Urinary bladder (tissue), 3 donors: ENCODE measurements at regions not wholly inside any gene's neighbourhood (a gene's known extent, or its start where the extent isn't known, plus 50 kb on each side); places are given as distances from the start of the nearest gene placed in this dataset.

Experiments used
- DNase-seq: peaks from one replicate; pipeline ENCODE4 v3.0.0-alpha.2; 2015; ENCODE audit errors: extremely low spot score
- H3K27ac ChIP-seq: one replicate; pipeline ENCODE4 v1.5.1; 2013; ENCODE audit warnings: low read depth, mild to moderate bottlenecking, moderate library complexity
- H3K36me3 ChIP-seq: one replicate; pipeline ENCODE4 v1.6.1; 2013; ENCODE audit warnings: mild to moderate bottlenecking, moderate library complexity; ENCODE audit not compliant: insufficient read depth
- H3K4me1 ChIP-seq: one replicate; pipeline ENCODE4 v1.6.1; 2013; ENCODE audit warnings: mild to moderate bottlenecking, moderate library complexity; ENCODE audit not compliant: insufficient read depth
- H3K4me3 ChIP-seq: one replicate; pipeline ENCODE4 v1.5.1; 2013; ENCODE audit warnings: low read depth, low read length
- WGBS: extraction: QIAGEN DNeasy Blood & Tissue Kit; methylation state at CpG from one replicate; pipeline ENCODE4 v1.1.7; 2013; 5-methylcytosine and 5-hydroxymethylcytosine counted together
- donor health status: healthy with polysubstance abuse.
- donor health status: healthy.

DNA sequence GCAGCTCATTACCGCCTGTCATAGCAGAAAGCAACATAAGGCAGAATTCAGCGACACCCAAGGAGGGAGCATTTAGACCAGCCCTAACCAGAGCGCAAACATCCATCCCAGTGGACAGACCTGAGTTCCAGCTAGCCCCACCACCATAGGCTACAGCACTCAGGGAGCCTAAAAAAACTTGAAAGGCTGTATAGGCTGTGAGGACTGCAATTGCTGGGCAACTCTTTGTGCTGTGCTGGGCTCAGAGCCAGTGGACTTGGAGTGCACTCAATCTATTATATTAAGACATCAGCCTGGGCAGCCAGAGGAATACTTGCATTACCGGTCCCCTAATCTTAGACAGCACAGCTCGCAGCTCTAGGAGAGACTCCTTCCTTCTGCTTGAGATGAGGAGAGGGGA, 207.3 kb downstream of the KIF2B start:
- Histone ChIP-seq H3K4me3 (no peak overlapping the region), H3K4me1 (no peaks in the 10 kb centered on the region), H3K36me3 (no peaks in the 10 kb centered on the region), H3K27ac (no peak overlapping the region)
- no peak for DNase-seq
- WGBS, result 86% methylated on average over 5 of the region's 5 CpGs

DNA sequence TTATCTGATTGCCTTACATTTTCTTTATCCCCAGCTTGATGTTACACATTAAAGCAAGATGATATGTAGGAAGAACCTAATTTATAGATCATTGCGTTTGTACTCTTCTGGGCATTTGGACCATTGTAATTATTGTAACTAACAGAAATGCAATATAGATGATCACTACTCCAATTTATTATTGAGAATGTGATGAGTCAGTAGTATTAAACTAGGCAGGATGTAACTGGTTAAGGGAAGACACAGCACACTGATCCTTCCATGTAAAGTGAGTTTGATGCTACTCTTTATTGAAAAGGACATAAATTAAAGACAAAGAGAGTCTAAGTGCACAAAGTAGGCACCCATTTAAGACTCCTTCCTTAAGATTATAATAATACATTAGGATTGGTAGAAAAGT, 223.8 kb downstream of the KIF2B start:
- Histone ChIP-seq H3K4me3 (no peak overlapping the region), H3K4me1 (no peaks in the 10 kb centered on the region), H3K36me3 (no peaks in the 10 kb centered on the region), H3K27ac (no peak overlapping the region)
- WGBS, result 96% methylated on average over 1 of the region's 1 CpG
- DNase-seq, result no peak

DNA sequence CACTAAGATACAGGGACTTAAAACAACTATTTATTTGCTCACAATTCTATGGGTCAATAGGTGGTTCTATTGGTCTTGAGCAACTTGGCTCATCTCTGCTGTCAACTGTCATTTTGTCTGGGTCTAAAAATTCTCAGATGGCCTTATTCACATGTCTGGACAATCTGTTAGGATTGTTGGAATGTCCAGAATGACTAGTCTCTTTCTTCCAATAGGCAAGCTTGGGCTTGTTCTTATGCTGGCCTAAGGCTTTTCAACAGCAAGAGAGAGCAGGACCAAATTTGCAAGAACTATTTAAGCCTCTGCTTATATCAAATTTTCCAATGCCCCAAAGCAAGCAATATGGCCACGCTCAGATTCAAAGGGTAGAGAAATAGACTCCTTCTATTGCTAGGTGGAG, 240.9 kb downstream of the KIF2B start:
- no peak for DNase-seq
- Histone ChIP-seq H3K27ac (no peak overlapping the region), H3K36me3 (no peaks in the 10 kb centered on the region), H3K4me3 (no peak overlapping the region), H3K4me1 (no peaks in the 10 kb centered on the region)
- 90% methylated on average over 1 of the region's 1 CpG for WGBS

DNA sequence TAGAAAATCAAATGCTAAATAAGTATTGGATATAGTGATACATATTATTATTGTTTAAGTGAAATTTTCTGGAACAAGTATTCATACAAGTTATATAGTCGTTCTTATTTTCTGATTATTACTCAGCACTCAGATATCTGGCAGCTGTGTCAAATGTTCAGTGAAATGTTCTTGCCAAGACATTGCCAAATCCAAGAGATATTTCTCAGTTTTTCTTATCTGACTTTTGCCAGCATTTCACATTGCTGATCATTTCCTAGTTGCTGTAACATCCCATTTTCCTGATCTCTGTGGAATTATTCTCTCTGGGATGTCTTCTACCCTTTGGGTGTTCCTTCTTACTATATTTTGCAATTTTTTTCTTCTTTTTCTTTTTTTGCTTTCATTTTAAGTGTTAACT, 262.3 kb downstream of the KIF2B start:
- Histone ChIP-seq H3K4me1 (no peaks in the 10 kb centered on the region), H3K36me3 (no peaks in the 10 kb centered on the region), H3K27ac (no peak overlapping the region), H3K4me3 (no peak overlapping the region)
- 35% methylated on average over 1 of the region's 1 CpG for WGBS
- DNase-seq, result no peak

DNA sequence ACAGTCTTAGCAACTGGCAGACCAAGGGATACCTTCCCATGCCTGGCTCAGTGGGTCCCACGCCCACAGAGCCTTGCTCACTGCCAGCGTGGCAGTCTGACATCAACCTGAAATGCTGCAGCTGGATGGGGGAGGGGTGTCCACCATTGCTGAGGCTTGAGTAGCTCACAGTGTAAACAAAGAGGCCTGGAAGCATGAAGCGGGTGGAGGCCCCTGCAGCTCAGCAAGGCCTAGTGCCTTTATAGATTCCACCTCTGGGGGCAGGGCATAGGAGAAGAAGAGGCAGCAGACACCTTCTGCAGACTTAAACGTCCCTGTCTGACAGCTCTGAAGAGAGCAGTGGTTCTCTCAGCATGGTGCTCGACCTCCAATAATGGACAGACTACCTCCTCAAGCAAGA, 263.2 kb downstream of the KIF2B start:
- Histone ChIP-seq H3K4me1 (no peaks in the 10 kb centered on the region), H3K27ac (no peak overlapping the region), H3K36me3 (no peaks in the 10 kb centered on the region), H3K4me3 (no peak overlapping the region)
- WGBS, result 39% methylated on average over 5 of the region's 5 CpGs
- no peak for DNase-seq

DNA sequence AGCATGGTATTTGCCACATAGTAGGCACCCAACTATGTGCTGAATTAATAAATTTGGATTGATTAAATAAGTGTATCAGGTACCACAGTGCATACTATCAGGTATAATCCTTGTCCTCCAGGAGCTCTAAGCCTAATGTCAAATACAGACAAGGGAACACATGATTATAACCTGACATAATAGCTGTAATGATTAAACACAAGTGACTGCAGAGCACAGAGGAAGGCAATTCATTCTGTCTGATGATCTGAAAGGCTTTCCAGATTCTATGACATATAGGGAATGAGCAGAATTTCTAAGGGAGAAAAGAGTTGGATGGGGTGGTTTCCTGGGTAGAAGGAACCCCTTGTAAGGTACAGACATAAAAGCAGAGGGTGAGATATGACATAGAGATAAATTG, 273.5 kb downstream of the KIF2B start:
- H3K4me3 ChIP-seq, result no peak overlapping the region
- no peaks in the 10 kb centered on the region for H3K36me3 ChIP-seq
- no peak for DNase-seq
- no peaks in the 10 kb centered on the region for H3K4me1 ChIP-seq
- no peak overlapping the region for H3K27ac ChIP-seq

DNA sequence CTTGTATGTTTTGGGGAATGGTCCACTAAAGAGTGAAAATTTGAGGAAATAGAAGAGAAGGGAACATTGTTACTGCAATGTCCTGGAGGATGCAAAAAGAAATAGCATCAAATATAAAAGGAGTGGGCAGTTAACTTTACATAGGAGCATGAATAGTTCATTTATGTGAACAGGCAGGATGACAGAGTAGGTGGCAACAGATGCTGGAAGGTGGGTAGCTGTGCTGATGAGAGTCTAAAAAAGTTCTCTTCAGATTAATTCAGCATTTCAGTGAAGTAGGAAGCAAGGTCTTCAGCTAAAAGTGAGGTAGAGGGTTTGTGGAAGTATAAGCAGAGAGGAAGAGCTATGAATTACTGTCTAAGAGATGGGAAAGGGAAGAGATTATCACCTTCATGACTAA, 276.5 kb downstream of the KIF2B start:
- no peak for DNase-seq
- Histone ChIP-seq H3K27ac (no peak overlapping the region), H3K4me3 (no peak overlapping the region), H3K4me1 (no peaks in the 10 kb centered on the region), H3K36me3 (no peaks in the 10 kb centered on the region)

DNA sequence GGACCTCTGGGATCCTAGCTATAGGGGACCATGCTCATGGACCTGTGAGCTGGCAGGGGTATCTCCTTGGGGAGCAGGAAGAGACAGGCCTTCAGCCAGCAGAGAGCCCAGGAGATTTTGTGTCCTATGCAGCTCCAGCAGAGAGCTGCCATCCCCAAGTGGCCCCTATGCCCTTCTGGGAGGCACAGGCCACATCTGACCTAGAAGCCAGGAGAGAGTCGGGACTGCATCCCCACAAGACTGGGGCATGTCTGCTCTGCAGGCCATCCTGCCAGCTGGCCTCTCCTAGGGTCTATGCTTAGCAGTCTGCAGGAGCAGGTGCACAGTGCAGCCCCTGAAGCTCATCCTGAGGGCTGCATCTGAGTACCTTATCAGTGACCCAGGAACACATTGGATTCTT, 279.5 kb downstream of the KIF2B start:
- Histone ChIP-seq H3K4me1 (no peaks in the 10 kb centered on the region), H3K36me3 (no peaks in the 10 kb centered on the region), H3K27ac (no peak overlapping the region), H3K4me3 (no peak overlapping the region)
- WGBS, result 100% methylated on average over 1 of the region's 1 CpG
- no peak for DNase-seq

DNA sequence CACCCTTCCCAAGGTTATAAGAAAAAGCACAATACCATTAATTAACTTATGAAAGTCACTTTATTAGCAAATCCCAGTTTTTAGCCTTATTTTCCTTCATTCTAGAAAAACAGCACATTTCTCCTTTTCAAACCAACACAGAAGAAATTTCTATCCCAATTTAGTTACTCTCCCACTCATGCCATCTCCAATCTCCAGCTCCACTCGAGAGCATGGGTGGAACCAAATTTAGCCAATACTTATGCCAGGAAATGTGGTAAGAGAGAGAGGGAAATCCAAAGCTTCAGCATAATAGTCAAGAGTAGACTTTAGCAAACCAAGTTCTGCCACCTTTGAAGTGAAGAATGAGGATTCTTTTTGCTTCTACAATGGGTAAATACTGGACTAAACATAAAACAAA, 288.8 kb downstream of the KIF2B start:
- no peaks in the 10 kb centered on the region for H3K4me1 ChIP-seq
- no peaks in the 10 kb centered on the region for H3K36me3 ChIP-seq
- WGBS, result 63% methylated on average over 1 of the region's 1 CpG
- no peak overlapping the region for H3K4me3 ChIP-seq
- no peak for DNase-seq
- H3K27ac ChIP-seq, result no peak overlapping the region

DNA sequence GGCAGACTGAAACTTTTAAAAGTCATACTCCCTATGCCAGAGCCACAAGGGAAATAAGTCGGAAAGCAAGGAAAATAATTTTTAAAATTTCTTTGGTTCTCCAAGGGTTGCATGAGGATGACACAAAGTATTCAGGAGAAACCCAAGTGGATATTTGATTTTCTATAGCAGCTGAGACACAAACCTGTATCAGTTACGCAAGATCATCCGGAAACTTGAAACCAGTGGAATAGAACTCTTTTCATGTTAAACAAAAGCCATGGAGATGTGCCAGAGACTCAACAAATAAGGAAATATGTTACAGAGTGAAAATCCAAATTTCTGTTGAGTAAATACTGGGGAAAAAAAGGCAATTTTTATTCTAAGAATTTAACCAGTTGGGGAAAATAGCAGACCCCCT, 294.7 kb downstream of the KIF2B start:
- H3K27ac ChIP-seq, result no peak overlapping the region
- DNase-seq, result no peak
- 90% methylated on average over 3 of the region's 3 CpGs for WGBS
- H3K4me3 ChIP-seq, result no peak overlapping the region
- H3K4me1 ChIP-seq, result no peaks in the 10 kb centered on the region
- H3K36me3 ChIP-seq, result no peaks in the 10 kb centered on the region

DNA sequence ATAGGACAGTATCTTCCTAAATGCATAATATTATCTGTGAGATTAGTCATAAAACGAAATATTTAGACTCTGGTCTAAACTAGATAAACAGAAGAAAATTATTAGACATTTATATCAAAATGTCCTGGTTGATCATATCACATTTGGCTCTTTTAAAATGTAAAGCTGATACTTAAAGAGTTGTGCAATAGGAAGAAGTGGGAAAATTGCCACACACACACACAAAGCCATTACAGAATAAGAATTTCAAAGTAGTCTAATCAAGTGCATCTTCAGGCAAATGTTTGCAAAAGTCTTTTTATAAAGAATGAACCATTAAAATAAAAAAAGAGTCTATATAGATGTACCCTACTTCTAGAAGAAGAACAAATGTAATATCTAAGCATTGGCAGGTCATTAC, 301.7 kb downstream of the KIF2B start:
- H3K36me3 ChIP-seq, result no peaks in the 10 kb centered on the region
- H3K4me1 ChIP-seq, result no peaks in the 10 kb centered on the region
- WGBS, result 21% methylated on average over 1 of the region's 1 CpG
- peak; percentile 58 for DNase-seq
- no peak overlapping the region for H3K27ac ChIP-seq
- H3K4me3 ChIP-seq, result no peak overlapping the region

DNA sequence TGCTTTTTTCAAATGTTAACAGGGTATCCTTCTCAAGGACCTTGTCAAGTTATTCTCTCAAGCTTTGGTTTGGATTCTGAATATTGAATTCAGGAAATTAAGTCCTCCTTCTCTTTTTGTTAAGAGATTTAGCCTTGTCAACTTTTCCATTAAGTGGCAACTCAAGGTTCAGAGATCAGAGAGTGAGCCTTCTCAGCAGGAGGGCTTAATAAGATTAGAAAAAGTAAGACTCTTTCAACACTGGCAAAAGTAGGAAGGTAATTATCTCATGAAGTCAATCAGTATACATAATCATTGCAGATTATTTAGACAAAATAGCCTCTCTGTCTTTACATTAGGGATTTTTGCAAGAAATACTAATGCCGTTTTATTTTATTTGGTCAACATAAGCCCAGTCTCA, 330.7 kb downstream of the KIF2B start:
- DNase-seq, result no peak
- H3K4me3 ChIP-seq, result no peak overlapping the region
- WGBS, result 31% methylated on average over 1 of the region's 1 CpG

DNA sequence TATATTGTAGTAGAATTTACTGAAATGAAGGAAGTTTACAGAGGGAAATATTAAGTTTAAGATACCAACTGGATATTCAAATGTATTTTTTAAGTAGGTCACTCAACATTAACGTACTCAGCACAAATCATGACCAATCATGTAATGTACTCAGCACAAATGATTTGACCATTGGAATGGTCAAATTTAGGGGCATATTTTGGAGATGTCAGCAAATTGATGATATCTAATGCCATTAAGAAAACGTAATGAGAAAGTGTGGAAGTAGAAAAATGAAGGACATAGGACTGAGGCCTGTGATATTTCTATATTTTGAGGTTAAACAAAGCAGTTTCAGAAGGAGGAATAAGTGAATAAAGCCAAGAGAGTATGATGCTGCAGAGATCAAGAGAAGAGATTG, 334.8 kb downstream of the KIF2B start:
- Histone ChIP-seq H3K27ac (no peak overlapping the region), H3K4me3 (no peak overlapping the region), H3K4me1 (no peaks in the 10 kb centered on the region), H3K36me3 (no peaks in the 10 kb centered on the region)
- 85% methylated on average over 2 of the region's 2 CpGs for WGBS
- no peak for DNase-seq

More for the DNA sequence above, 330.7 kb downstream of the KIF2B start:
- Histone ChIP-seq H3K4me1 (no peaks in the 10 kb centered on the region), H3K27ac (no peak overlapping the region), H3K36me3 (no peaks in the 10 kb centered on the region)

DNA sequence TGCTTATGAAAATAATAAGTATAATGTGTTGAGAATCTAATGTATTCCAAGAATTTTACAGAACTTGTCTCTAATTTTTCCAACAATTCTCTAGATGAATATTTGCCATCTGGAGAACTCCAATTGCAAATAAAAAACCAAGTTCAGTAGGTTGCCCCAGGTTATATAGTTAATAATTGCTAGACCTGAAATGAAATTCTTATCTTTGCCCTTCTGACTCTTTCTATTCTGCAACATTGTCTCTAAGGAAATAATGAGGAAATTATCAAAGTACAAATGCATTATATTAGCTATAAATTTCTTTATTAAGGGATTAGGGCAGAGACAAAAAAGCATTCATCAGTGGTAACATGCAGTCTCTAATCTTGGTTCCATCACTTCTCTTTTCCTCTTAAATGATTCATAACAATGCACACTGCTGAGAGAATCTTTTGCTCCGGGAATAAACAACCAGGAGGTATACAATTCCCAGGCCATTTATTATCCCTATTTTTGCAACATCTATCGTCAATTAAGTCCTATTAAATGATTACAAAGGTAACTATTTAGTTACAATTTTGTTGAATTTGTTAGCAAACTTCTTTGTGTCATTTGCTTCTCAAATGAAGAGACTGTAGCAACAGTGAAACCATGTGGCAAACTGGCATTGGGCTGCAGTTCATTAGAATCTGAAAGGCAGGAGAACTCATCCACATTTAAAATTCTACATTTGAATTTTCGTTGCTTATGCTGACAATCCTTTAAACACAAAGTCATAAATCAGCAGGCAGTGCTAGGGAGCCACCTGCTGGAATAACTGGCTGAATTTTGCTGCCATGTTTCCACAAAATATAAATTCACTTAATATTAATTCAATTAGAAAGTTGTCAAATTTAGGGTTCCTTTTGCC, 349.6 kb downstream of the KIF2B start:
- WGBS, result 21% methylated on average over 3 of the region's 3 CpGs
- no peak overlapping the region for H3K27ac ChIP-seq
- H3K4me3 ChIP-seq, result no peak overlapping the region
- H3K36me3 ChIP-seq, result no peaks in the 10 kb centered on the region
- H3K4me1 ChIP-seq, result no peaks in the 10 kb centered on the region
- no peak for DNase-seq

DNA sequence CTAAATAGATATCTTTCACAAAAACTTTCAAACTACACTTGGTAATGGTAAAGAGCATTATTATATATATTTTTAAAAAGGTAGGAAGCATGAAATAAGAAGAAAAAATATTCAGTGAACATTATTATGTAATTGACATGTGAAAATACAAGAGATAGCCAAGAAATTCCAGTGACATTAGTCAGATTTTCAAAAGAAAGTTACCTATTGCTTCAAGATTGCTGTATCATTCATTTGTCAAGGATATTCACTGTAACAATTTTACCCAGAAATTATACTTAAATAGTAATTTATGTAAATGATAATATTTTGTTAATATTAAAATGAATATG, 350.2 kb downstream of the KIF2B start:
- DNase-seq, result no peak

More for the DNA sequence above, 350.2 kb downstream of the KIF2B start:
- Histone ChIP-seq H3K4me3 (no peak overlapping the region), H3K4me1 (no peaks in the 10 kb centered on the region), H3K36me3 (no peaks in the 10 kb centered on the region), H3K27ac (no peak overlapping the region)
